ENCODE measurements at regions not wholly inside any gene's neighbourhood (a gene's known extent, or its start where the extent isn't known, plus 50 kb on each side); places are given as distances from the start of the nearest gene placed in this dataset.

DNA sequence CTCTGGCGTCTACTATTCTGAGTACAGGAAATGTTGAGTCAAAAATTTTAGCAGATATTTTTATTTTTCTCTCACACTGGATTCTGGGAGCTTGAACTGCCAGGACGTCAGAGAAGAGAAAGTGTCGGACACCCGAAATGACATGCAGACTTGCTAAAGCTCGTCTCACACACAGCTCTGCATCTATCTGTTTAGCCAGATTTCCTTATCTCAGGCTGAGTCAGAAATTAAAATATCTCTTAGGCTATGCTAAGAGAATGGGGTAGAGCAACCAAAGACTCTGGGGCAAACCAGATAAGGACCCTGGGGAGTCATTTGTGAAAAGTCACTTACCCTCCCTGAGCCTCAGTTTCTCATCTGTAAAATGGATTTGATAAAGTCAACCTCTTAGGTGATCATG is 1124.1 kb downstream of the VRK1 start:
- Histone ChIP-seq H3K27ac (replicated peaks) (no peak overlapping the region), H3K27me3 (ENCODE audit: insufficient read depth, poor library complexity, severe bottlenecking) (no peaks in the 10 kb centered on the region), H3K4me3 (replicated peaks; ENCODE audit: insufficient read depth, low read length) (no peak overlapping the region)
- no peak for DNase-seq (ENCODE audit: low read depth in 1 of 2, low spot score in 1 of 2)
- TF ChIP-seq, protein P1, sequence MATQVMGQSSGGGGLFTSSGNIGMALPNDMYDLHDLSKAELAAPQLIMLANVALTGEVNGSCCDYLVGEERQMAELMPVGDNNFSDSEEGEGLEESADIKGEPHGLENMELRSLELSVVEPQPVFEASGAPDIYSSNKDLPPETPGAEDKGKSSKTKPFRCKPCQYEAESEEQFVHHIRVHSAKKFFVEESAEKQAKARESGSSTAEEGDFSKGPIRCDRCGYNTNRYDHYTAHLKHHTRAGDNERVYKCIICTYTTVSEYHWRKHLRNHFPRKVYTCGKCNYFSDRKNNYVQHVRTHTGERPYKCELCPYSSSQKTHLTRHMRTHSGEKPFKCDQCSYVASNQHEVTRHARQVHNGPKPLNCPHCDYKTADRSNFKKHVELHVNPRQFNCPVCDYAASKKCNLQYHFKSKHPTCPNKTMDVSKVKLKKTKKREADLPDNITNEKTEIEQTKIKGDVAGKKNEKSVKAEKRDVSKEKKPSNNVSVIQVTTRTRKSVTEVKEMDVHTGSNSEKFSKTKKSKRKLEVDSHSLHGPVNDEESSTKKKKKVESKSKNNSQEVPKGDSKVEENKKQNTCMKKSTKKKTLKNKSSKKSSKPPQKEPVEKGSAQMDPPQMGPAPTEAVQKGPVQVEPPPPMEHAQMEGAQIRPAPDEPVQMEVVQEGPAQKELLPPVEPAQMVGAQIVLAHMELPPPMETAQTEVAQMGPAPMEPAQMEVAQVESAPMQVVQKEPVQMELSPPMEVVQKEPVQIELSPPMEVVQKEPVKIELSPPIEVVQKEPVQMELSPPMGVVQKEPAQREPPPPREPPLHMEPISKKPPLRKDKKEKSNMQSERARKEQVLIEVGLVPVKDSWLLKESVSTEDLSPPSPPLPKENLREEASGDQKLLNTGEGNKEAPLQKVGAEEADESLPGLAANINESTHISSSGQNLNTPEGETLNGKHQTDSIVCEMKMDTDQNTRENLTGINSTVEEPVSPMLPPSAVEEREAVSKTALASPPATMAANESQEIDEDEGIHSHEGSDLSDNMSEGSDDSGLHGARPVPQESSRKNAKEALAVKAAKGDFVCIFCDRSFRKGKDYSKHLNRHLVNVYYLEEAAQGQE (IDR thresholded peaks at IDR 0.05; ENCODE audit: insufficient replicate concordance, low read depth) = no peak
- TF ChIP-seq GABPA (IDR thresholded peaks at IDR 0.05; ENCODE audit: low read depth) = no peak
- no peak for TF ChIP-seq POLR2AphosphoS5 (IDR thresholded peaks at IDR 0.05; ENCODE audit: low read depth)
- TF ChIP-seq, protein P2, sequence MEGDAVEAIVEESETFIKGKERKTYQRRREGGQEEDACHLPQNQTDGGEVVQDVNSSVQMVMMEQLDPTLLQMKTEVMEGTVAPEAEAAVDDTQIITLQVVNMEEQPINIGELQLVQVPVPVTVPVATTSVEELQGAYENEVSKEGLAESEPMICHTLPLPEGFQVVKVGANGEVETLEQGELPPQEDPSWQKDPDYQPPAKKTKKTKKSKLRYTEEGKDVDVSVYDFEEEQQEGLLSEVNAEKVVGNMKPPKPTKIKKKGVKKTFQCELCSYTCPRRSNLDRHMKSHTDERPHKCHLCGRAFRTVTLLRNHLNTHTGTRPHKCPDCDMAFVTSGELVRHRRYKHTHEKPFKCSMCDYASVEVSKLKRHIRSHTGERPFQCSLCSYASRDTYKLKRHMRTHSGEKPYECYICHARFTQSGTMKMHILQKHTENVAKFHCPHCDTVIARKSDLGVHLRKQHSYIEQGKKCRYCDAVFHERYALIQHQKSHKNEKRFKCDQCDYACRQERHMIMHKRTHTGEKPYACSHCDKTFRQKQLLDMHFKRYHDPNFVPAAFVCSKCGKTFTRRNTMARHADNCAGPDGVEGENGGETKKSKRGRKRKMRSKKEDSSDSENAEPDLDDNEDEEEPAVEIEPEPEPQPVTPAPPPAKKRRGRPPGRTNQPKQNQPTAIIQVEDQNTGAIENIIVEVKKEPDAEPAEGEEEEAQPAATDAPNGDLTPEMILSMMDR (IDR thresholded peaks at IDR 0.05; ENCODE audit: insufficient read depth, low read length) = no peak
- TF ChIP-seq SPI1 (IDR thresholded peaks at IDR 0.05; ENCODE audit: borderline replicate concordance, low read depth) = no peak

DNA sequence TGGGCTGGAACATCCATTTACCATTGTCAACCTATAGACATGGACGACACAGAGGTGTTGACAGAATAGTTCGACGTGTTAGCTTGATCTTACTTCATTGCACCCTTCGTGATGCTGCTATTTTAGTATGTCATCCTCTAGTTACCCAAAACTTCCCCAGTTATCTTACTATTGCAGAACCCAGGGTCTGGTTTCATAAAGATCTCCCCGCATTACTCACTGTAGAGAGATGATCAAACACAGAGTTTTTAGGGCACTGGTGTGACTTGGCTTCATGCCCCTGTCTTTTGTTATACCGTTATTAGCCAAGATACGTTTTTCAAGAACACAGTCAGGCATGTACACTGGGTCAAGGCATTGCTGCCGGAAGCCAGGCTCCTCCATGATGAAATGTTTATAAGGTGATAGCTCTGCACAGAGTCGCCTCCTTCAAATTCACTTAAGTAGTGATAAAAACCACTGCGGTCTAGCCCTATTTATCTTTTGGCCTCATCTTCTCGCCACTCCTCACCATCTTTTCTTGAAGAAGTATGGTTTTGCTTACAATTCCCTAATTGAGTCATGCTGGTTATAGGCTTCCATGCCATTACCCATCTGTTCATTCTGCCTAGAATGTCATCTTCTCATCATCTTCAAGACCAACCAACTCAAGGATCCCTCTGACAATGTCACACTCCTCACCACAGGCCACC is 1127.9 kb downstream of the VRK1 start:
- TF ChIP-seq, protein P1 (IDR thresholded peaks at IDR 0.05; ENCODE audit: insufficient replicate concordance, low read depth) = no peak
- TF ChIP-seq POLR2AphosphoS5 (IDR thresholded peaks at IDR 0.05; ENCODE audit: low read depth) = no peak
- no peak for TF ChIP-seq SPI1 (IDR thresholded peaks at IDR 0.05; ENCODE audit: borderline replicate concordance, low read depth)
- H3K27ac ChIP-seq (replicated peaks) = no peak overlapping the region
- no peak for DNase-seq (ENCODE audit: low read depth in 1 of 2, low spot score in 1 of 2)
- no peak overlapping the region for H3K4me3 ChIP-seq (replicated peaks; ENCODE audit: insufficient read depth, low read length)
- H3K27me3 ChIP-seq (ENCODE audit: insufficient read depth, poor library complexity, severe bottlenecking) = no peaks in the 10 kb centered on the region

DNA sequence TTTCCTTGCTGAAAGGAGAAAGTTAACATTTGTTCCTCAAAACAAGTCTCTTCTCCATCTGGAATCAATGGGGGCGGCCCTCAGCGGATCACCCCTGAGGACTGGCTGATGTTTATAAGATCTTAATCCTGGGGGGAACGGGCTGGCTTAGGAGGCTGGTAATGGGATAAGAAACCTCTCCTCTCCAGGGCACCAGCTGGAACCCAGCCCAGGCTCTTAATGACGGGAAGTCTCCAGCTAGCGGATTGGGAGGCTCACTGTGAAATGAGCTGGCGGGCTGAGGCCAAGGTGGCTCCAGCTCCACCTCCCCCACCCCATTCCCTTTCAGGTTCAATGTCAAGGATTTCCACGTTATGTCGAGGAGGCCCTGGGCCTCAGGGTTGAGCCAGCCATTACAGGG is 1133.0 kb downstream of the VRK1 start:
- DNase-seq (ENCODE audit: low read depth in 1 of 2, low spot score in 1 of 2) = no peak
- Histone ChIP-seq H3K27me3 (ENCODE audit: insufficient read depth, poor library complexity, severe bottlenecking) (no peaks in the 10 kb centered on the region), H3K4me3 (replicated peaks; ENCODE audit: insufficient read depth, low read length) (no peak overlapping the region), H3K27ac (replicated peaks) (no peak overlapping the region)
- TF ChIP-seq POLR2AphosphoS5 (IDR thresholded peaks at IDR 0.05; ENCODE audit: low read depth) (no peak), GABPA (IDR thresholded peaks at IDR 0.05; ENCODE audit: low read depth) (no peak), SPI1 (IDR thresholded peaks at IDR 0.05; ENCODE audit: borderline replicate concordance, low read depth) (no peak)
- TF ChIP-seq, protein P2 (IDR thresholded peaks at IDR 0.05; ENCODE audit: insufficient read depth, low read length) = no peak
- TF ChIP-seq, protein P1 (IDR thresholded peaks at IDR 0.05; ENCODE audit: insufficient replicate concordance, low read depth) = no peak
